ENCODE measurements at regions not wholly inside any gene's neighbourhood (a gene's known extent, or its start where the extent isn't known, plus 50 kb on each side); places are given as distances from the start of the nearest gene placed in this dataset.
"Not testable (repeated sequence)": the region's sequence is repeated elsewhere in the genome, so short reads cannot be mapped to it uniquely, and the experiment has no call there.

DNA sequence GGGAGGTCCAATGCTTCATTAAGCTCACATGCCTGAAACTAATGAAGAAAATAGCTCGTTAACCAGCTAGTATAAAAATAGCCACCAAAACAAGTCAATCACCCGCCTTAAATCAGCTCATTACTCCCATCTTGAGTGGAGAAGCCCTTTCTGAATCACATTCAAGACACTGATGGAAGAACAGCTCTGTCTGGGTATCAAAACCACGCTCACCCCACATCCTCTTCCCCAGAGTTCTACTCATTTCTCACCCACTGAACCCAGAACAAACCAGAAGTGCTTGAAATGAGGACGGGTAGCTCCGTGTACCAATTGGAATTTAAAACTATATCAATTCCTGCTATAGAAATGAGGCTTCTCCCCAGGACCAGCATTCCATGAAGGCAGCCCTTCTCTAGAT, 120.8 kb upstream of the CCZ1B start:
- TF ChIP-seq, protein P1, sequence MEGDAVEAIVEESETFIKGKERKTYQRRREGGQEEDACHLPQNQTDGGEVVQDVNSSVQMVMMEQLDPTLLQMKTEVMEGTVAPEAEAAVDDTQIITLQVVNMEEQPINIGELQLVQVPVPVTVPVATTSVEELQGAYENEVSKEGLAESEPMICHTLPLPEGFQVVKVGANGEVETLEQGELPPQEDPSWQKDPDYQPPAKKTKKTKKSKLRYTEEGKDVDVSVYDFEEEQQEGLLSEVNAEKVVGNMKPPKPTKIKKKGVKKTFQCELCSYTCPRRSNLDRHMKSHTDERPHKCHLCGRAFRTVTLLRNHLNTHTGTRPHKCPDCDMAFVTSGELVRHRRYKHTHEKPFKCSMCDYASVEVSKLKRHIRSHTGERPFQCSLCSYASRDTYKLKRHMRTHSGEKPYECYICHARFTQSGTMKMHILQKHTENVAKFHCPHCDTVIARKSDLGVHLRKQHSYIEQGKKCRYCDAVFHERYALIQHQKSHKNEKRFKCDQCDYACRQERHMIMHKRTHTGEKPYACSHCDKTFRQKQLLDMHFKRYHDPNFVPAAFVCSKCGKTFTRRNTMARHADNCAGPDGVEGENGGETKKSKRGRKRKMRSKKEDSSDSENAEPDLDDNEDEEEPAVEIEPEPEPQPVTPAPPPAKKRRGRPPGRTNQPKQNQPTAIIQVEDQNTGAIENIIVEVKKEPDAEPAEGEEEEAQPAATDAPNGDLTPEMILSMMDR (IDR thresholded peaks at IDR 0.05 in 4 of 5, conservative IDR thresholded peaks at IDR 0.05 in 1 of 5), result not testable (repeated sequence)
- not testable (repeated sequence) for TF ChIP-seq POLR2A (IDR thresholded peaks at IDR 0.05)

All from gastrocnemius medialis (tissue), 4 donors.